Panc1 (cell line): ENCODE measurements at regions not wholly inside any gene's neighbourhood (a gene's known extent, or its start where the extent isn't known, plus 50 kb on each side); places are given as distances from the start of the nearest gene placed in this dataset.

Experiments used
- POLR2AphosphoS5 ChIP-seq: IDR thresholded peaks from 2 replicates; pipeline ENCODE4 v1.6.1; 2012; ENCODE audit warnings: mild to moderate bottlenecking, low read depth, low read length, moderate library complexity
- TCF7L2 ChIP-seq: IDR thresholded peaks from 2 replicates; pipeline ENCODE4 v1.6.1; 2011; ENCODE audit warnings: mild to moderate bottlenecking, low read depth, low read length, inconsistent platforms
- TF ChIP-seq, protein P1 (sequence below): fragments of 450-650 bp; IDR thresholded peaks from 2 replicates; pipeline ENCODE4 v1.5.1; 2017; ENCODE audit warnings: mild to moderate bottlenecking
- TF ChIP-seq, protein P2 (sequence below), 2 experiments: IDR thresholded peaks; 2 replicates each; pipeline ENCODE4 v1.6.1; 2011 to 2012; ENCODE audit warnings: low read depth in 2 of 2, control low read depth in 1 of 2, low read length in 1 of 2, mild to moderate bottlenecking in 1 of 2, moderate library complexity in 1 of 2; ENCODE audit not compliant: insufficient read depth in 1 of 2

- TF ChIP-seq, protein P1, sequence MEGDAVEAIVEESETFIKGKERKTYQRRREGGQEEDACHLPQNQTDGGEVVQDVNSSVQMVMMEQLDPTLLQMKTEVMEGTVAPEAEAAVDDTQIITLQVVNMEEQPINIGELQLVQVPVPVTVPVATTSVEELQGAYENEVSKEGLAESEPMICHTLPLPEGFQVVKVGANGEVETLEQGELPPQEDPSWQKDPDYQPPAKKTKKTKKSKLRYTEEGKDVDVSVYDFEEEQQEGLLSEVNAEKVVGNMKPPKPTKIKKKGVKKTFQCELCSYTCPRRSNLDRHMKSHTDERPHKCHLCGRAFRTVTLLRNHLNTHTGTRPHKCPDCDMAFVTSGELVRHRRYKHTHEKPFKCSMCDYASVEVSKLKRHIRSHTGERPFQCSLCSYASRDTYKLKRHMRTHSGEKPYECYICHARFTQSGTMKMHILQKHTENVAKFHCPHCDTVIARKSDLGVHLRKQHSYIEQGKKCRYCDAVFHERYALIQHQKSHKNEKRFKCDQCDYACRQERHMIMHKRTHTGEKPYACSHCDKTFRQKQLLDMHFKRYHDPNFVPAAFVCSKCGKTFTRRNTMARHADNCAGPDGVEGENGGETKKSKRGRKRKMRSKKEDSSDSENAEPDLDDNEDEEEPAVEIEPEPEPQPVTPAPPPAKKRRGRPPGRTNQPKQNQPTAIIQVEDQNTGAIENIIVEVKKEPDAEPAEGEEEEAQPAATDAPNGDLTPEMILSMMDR = no peak
- TF ChIP-seq POLR2AphosphoS5 (no peak), TCF7L2 (no peak)
- TF ChIP-seq, protein P2, sequence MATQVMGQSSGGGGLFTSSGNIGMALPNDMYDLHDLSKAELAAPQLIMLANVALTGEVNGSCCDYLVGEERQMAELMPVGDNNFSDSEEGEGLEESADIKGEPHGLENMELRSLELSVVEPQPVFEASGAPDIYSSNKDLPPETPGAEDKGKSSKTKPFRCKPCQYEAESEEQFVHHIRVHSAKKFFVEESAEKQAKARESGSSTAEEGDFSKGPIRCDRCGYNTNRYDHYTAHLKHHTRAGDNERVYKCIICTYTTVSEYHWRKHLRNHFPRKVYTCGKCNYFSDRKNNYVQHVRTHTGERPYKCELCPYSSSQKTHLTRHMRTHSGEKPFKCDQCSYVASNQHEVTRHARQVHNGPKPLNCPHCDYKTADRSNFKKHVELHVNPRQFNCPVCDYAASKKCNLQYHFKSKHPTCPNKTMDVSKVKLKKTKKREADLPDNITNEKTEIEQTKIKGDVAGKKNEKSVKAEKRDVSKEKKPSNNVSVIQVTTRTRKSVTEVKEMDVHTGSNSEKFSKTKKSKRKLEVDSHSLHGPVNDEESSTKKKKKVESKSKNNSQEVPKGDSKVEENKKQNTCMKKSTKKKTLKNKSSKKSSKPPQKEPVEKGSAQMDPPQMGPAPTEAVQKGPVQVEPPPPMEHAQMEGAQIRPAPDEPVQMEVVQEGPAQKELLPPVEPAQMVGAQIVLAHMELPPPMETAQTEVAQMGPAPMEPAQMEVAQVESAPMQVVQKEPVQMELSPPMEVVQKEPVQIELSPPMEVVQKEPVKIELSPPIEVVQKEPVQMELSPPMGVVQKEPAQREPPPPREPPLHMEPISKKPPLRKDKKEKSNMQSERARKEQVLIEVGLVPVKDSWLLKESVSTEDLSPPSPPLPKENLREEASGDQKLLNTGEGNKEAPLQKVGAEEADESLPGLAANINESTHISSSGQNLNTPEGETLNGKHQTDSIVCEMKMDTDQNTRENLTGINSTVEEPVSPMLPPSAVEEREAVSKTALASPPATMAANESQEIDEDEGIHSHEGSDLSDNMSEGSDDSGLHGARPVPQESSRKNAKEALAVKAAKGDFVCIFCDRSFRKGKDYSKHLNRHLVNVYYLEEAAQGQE (IDR thresholded peaks at IDR 0.05; ENCODE audit: insufficient read depth in 1 of 2, low read depth in 2 of 2, low read length in 1 of 2) = no peak
Measured at GRCh38 chr5:107271682-107272350, 398.9 kb downstream of the EFNA5 start.
